Panc1 (cell line): ENCODE measurements at regions not wholly inside any gene's neighbourhood (a gene's known extent, or its start where the extent isn't known, plus 50 kb on each side); places are given as distances from the start of the nearest gene placed in this dataset.

Experiments used
- ATAC-seq: fragments of 200-7000 bp; cut with Tn5 transposase; 2 replicates; pipeline ENCODE4 v1.9.1; 2020; ENCODE audit warnings: mild to moderate bottlenecking, moderate library complexity
- BruUV-seq: library from RNA; stranded (reverse); fragments of 400-500 nt; replicated peaks from 2 replicates; lab custom pipeline; 2021; lab: Mats Ljungman, UMichigan
- CTCF ChIA-PET: fragments of 300-600 bp; sonication (Branson Sonifier 250); formaldehyde crosslinking; loops from one replicate; lab custom pipeline; 2022; ENCODE audit warnings: antibody characterized with exemption; lab: Charles Lee
- POLR2A ChIA-PET: fragments of 300-600 bp; sonication (Branson Sonifier 250); formaldehyde crosslinking; loops from one replicate; lab custom pipeline; 2022; ENCODE audit warnings: antibody characterized with exemption; lab: Charles Lee
- DNase-seq: peaks from one replicate; pipeline ENCODE4 v3.0.0-alpha.2; 2010; ENCODE audit warnings: low read depth, low spot score
- H3K27ac ChIP-seq: 2 replicates; pipeline ENCODE4 v1.5.1; 2011; ENCODE audit warnings: mild to moderate bottlenecking, low read length, inconsistent platforms
- H3K27me3 ChIP-seq: fragments of 200-500 bp; sonication (Bioruptor generic); 2 replicates; pipeline ENCODE4 v1.6.0; 2014; ENCODE audit warnings: low read length, inconsistent platforms; ENCODE audit not compliant: control insufficient read depth, insufficient read depth
- H3K36me3 ChIP-seq: fragments of 200-500 bp; sonication (Bioruptor generic); 2 replicates; pipeline ENCODE4 v1.5.1; 2014; ENCODE audit warnings: inconsistent platforms, mild to moderate bottlenecking, low read length, moderate library complexity; ENCODE audit not compliant: control insufficient read depth, insufficient read depth
- H3K4me1 ChIP-seq: 2 replicates; pipeline ENCODE4 v1.5.1; 2011; ENCODE audit warnings: inconsistent platforms, mild to moderate bottlenecking, low read length, moderate library complexity; ENCODE audit not compliant: control insufficient read depth, insufficient read depth
- H3K4me3 ChIP-seq, 2 experiments: 2 replicates each; pipeline ENCODE4 v1.5.1; 2011 to 2012; ENCODE audit warnings: low read depth in 2 of 2, low read length in 2 of 2, mild to moderate bottlenecking in 2 of 2, inconsistent platforms in 1 of 2, moderate library complexity in 1 of 2
- H3K9me3 ChIP-seq: fragments of 200-500 bp; sonication (Bioruptor generic); 2 replicates; pipeline ENCODE4 v1.5.1; 2014; ENCODE audit warnings: low read depth, mild to moderate bottlenecking, inconsistent platforms, low read length, moderate library complexity; ENCODE audit not compliant: control insufficient read depth, insufficient read depth
- POLR2AphosphoS5 ChIP-seq: IDR thresholded peaks from 2 replicates; pipeline ENCODE4 v1.6.1; 2012; ENCODE audit warnings: mild to moderate bottlenecking, low read depth, low read length, moderate library complexity
- SIN3A ChIP-seq: IDR thresholded peaks from 2 replicates; pipeline ENCODE4 v1.6.1; 2012; ENCODE audit warnings: low read depth, mild to moderate bottlenecking, low read length, moderate library complexity, borderline replicate concordance; ENCODE audit not compliant: insufficient read depth
- TCF7L2 ChIP-seq: IDR thresholded peaks from 2 replicates; pipeline ENCODE4 v1.6.1; 2011; ENCODE audit warnings: mild to moderate bottlenecking, low read depth, low read length, inconsistent platforms
- in situ Hi-C: cut with HindIII; loops from 2 replicates; pipeline ENCODE4 v1.10.0; 2016; ENCODE audit warnings: low sequenced_read_pairs, low pct_unique_long_range_greater_than_20kb
- intact Hi-C: fragments of 100-400 bp; cut with micrococcal nuclease; formaldehyde crosslinking; loops from one replicate; pipeline ENCODE4 v1.10.0; 2022; ENCODE audit not compliant: unreplicated experiment
- TF ChIP-seq, protein P1 (sequence below): fragments of 450-650 bp; IDR thresholded peaks from 2 replicates; pipeline ENCODE4 v1.5.1; 2017; ENCODE audit warnings: mild to moderate bottlenecking
- TF ChIP-seq, protein P2 (sequence below), 2 experiments: IDR thresholded peaks; 2 replicates each; pipeline ENCODE4 v1.6.1; 2011 to 2012; ENCODE audit warnings: low read depth in 2 of 2, control low read depth in 1 of 2, low read length in 1 of 2, mild to moderate bottlenecking in 1 of 2, moderate library complexity in 1 of 2; ENCODE audit not compliant: insufficient read depth in 1 of 2

DNA sequence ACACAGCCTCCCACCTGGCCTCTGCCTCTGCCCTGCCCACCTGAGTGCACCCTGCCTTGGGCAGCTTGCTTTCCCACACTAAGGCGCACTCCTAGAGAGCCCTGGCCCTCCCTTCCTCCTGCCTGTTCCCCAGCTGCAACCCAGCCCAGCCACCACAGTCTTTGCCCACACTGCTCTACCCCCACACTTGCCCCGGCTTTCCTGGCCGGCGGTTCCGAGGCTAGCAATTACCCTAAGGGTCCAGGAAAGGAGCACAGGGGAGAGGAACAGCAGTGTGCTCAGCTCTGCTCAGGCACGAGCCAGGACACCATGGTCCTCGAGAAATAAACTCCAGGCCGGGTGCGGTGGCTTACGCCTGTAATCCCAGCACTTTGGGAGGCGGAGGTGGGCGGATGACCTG, 237.8 kb upstream of the RAB6C start:
- Histone ChIP-seq H3K36me3 (no peaks in the 10 kb centered on the region), H3K4me3 (no peak overlapping the region), H3K27ac (no peak overlapping the region), H3K9me3 (no peaks in the 10 kb centered on the region), H3K27me3 (peaks cover 3% of the 10 kb centered on the region), H3K4me1 (no peaks in the 10 kb centered on the region)
- ATAC-seq (no peak), DNase-seq (no peak)
- no TSS peak for BruUV-seq
- ChIA-PET POLR2A (no interaction called here), CTCF (no interaction called here)
- intact Hi-C loops: no loop called here
- no peak for TF ChIP-seq POLR2AphosphoS5
- TF ChIP-seq, protein P1, sequence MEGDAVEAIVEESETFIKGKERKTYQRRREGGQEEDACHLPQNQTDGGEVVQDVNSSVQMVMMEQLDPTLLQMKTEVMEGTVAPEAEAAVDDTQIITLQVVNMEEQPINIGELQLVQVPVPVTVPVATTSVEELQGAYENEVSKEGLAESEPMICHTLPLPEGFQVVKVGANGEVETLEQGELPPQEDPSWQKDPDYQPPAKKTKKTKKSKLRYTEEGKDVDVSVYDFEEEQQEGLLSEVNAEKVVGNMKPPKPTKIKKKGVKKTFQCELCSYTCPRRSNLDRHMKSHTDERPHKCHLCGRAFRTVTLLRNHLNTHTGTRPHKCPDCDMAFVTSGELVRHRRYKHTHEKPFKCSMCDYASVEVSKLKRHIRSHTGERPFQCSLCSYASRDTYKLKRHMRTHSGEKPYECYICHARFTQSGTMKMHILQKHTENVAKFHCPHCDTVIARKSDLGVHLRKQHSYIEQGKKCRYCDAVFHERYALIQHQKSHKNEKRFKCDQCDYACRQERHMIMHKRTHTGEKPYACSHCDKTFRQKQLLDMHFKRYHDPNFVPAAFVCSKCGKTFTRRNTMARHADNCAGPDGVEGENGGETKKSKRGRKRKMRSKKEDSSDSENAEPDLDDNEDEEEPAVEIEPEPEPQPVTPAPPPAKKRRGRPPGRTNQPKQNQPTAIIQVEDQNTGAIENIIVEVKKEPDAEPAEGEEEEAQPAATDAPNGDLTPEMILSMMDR: no peak
- in situ Hi-C loops: no loop called here

DNA sequence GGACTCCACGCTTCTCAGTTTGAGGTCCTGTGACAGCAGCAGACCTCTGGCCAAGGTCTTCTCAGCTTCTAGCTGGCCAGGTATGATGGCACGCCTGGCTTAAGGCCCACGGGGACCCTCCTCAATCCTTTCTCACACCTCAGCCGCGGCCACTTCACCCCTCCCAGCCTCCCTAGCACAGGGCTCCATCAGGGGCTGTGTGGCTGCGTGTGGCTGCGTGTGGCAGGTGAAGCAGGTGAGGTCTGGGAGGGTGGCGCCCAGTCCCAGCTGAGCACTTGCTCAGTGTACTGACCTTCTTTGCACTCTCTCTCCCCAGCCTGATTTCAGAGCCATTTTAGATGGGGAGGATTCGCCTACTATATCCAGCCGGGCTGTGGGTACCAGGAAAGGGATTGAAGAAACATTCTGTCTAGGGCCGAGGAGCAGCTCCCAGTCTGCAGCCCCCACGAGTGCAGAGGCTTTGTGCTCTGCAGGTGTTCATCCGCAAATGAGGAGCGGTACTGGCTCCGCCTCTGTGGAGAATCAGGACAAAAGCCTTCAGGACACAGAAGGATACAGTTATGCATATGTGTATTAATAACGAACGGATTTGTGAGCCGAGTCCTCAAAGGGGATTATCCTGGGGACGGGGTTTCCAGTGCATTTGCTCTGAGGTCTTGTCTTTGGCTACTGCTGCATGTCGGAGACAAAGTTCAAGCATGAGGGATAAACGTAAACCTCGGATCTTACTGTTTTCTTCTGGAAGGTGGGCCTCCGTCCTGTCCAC, 236.9 kb upstream of the RAB6C start:
- ChIA-PET CTCF (no interaction called here), POLR2A (no interaction called here)
- no peak overlapping the region for H3K27ac ChIP-seq
- intact Hi-C loops (no loop called here), in situ Hi-C loops (no loop called here)
- H3K36me3 ChIP-seq: no peaks in the 10 kb centered on the region
- no peak overlapping the region for H3K4me3 ChIP-seq
- H3K27me3 ChIP-seq: peaks cover 3% of the 10 kb centered on the region
- H3K9me3 ChIP-seq: no peaks in the 10 kb centered on the region
- no TSS peak for BruUV-seq
- DNase-seq (no peak), ATAC-seq (no peak)
- TF ChIP-seq SIN3A (no peak), TCF7L2 (no peak), POLR2AphosphoS5 (no peak)
- TF ChIP-seq, protein P2, sequence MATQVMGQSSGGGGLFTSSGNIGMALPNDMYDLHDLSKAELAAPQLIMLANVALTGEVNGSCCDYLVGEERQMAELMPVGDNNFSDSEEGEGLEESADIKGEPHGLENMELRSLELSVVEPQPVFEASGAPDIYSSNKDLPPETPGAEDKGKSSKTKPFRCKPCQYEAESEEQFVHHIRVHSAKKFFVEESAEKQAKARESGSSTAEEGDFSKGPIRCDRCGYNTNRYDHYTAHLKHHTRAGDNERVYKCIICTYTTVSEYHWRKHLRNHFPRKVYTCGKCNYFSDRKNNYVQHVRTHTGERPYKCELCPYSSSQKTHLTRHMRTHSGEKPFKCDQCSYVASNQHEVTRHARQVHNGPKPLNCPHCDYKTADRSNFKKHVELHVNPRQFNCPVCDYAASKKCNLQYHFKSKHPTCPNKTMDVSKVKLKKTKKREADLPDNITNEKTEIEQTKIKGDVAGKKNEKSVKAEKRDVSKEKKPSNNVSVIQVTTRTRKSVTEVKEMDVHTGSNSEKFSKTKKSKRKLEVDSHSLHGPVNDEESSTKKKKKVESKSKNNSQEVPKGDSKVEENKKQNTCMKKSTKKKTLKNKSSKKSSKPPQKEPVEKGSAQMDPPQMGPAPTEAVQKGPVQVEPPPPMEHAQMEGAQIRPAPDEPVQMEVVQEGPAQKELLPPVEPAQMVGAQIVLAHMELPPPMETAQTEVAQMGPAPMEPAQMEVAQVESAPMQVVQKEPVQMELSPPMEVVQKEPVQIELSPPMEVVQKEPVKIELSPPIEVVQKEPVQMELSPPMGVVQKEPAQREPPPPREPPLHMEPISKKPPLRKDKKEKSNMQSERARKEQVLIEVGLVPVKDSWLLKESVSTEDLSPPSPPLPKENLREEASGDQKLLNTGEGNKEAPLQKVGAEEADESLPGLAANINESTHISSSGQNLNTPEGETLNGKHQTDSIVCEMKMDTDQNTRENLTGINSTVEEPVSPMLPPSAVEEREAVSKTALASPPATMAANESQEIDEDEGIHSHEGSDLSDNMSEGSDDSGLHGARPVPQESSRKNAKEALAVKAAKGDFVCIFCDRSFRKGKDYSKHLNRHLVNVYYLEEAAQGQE (IDR thresholded peaks at IDR 0.05; ENCODE audit: insufficient read depth in 1 of 2, low read depth in 2 of 2, low read length in 1 of 2): no peak
- TF ChIP-seq, protein P1: no peak
- no peaks in the 10 kb centered on the region for H3K4me1 ChIP-seq
